OCI-LY7 (cell line): ENCODE measurements at regions not wholly inside any gene's neighbourhood (a gene's known extent, or its start where the extent isn't known, plus 50 kb on each side); places are given as distances from the start of the nearest gene placed in this dataset.
"Not testable (repeated sequence)": the region's sequence is repeated elsewhere in the genome, so short reads cannot be mapped to it uniquely, and the experiment has no call there.

ENCODE experiments used
- BruUV-seq: library from RNA; stranded (reverse); fragments of 400-500 nt; replicated peaks from 2 replicates; lab custom pipeline; 2021; lab: Mats Ljungman, UMichigan
- CTCF ChIA-PET: fragments of 300-600 bp; sonication (Branson Sonifier 250); formaldehyde crosslinking; loops from one replicate; lab custom pipeline; 2022; ENCODE audit warnings: antibody characterized with exemption; ENCODE audit not compliant: unreplicated experiment; lab: Charles Lee
- POLR2A ChIA-PET: fragments of 300-600 bp; sonication (Branson Sonifier 250); formaldehyde crosslinking; loops from one replicate; lab custom pipeline; 2022; ENCODE audit warnings: antibody characterized with exemption; lab: Charles Lee
- DNase-seq: peaks from one replicate; pipeline ENCODE4 v3.0.0-alpha.2; 2015; ENCODE audit warnings: low spot score
- H2AFZ ChIP-seq: fragments of 200-600 bp; sonication (generic), shearing (Covaris generic); 2 replicates; pipeline ENCODE4 v1.6.1; 2014; ENCODE audit warnings: mild to moderate bottlenecking, antibody characterized with exemption, low read length, moderate library complexity
- H3K27ac ChIP-seq: fragments of 200-600 bp; sonication (generic); 2 replicates; pipeline ENCODE4 v1.5.1; 2014; ENCODE audit warnings: mixed run types, low read depth, mild to moderate bottlenecking, moderate library complexity, low read length, inconsistent platforms; ENCODE audit not compliant: poor library complexity, severe bottlenecking
- H3K36me3 ChIP-seq: fragments of 200-600 bp; sonication (generic); 2 replicates; pipeline ENCODE4 v1.6.1; 2014; ENCODE audit warnings: mild to moderate bottlenecking, antibody characterized with exemption, low read length, moderate library complexity, mixed read lengths; ENCODE audit not compliant: insufficient read depth
- H3K4me1 ChIP-seq: fragments of 200-600 bp; sonication (generic); 2 replicates; pipeline ENCODE4 v1.5.1; 2014; ENCODE audit warnings: mild to moderate bottlenecking, low read length; ENCODE audit not compliant: insufficient read depth, poor library complexity, severe bottlenecking
- H3K4me2 ChIP-seq: fragments of 200-600 bp; sonication (generic); 2 replicates; pipeline ENCODE4 v1.6.1; 2014; ENCODE audit warnings: mild to moderate bottlenecking, low read length
- H3K4me3 ChIP-seq: fragments of 200-600 bp; sonication (generic); 2 replicates; pipeline ENCODE4 v1.5.1; 2014; ENCODE audit warnings: mild to moderate bottlenecking, low read depth, low read length; ENCODE audit not compliant: poor library complexity, severe bottlenecking
- H3K79me2 ChIP-seq: fragments of 200-600 bp; sonication (generic); 2 replicates; pipeline ENCODE4 v1.6.1; 2016; ENCODE audit warnings: low read depth, mild to moderate bottlenecking, low read length, moderate library complexity, mixed read lengths; ENCODE audit not compliant: insufficient read depth
- H3K9me2 ChIP-seq: fragments of 200-600 bp; sonication (generic); 2 replicates; pipeline ENCODE4 v1.6.1; 2016; ENCODE audit warnings: mild to moderate bottlenecking, low read length, mixed read lengths; ENCODE audit not compliant: insufficient read depth
- H3K9me3 ChIP-seq: fragments of 200-600 bp; sonication (generic); 2 replicates; pipeline ENCODE4 v1.6.1; 2014; ENCODE audit warnings: mild to moderate bottlenecking, mixed run types, low read length, mixed read lengths
- H4K20me1 ChIP-seq: fragments of 200-600 bp; sonication (generic); 2 replicates; pipeline ENCODE4 v1.6.1; 2014; ENCODE audit warnings: mild to moderate bottlenecking, antibody characterized with exemption, low read length, moderate library complexity, mixed read lengths; ENCODE audit not compliant: insufficient read depth
- intact Hi-C: fragments of 100-400 bp; cut with micrococcal nuclease; formaldehyde crosslinking; loops from one replicate; pipeline ENCODE4 v1.10.0; 2022; ENCODE audit not compliant: unreplicated experiment

DNA sequence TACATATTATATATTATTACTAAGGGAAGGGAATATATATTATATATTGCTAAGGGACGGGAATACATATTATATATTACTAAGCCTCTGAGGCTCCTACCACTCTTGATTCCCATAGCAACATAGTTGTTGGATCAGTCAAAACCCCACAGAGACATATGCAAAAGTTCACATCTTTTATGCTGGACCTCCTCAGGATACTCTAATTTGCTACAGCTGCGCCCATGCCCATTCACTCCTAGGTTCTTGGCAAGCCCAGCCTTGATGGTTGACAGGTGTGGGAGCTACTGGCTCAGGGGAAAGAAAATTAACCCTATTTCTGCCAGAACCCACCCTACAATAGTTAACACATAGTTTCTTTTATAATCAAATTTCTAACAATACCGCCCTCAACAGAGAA is 752.2 kb downstream of the TTLL7 start:
- H3K4me3 ChIP-seq, H3K4me1 ChIP-seq, H3K36me3 ChIP-seq, POLR2A ChIA-PET, H3K79me2 ChIP-seq, DNase-seq, H2AFZ ChIP-seq, H4K20me1 ChIP-seq, H3K9me3 ChIP-seq, H3K27ac ChIP-seq, BruUV-seq, CTCF ChIA-PET, H3K4me2 ChIP-seq, H3K9me2 ChIP-seq, intact Hi-C loops: not testable (repeated sequence)

GRCh38 chr1:83244832-83245231 is 754.1 kb downstream of the TTLL7 start:
- H3K79me2 ChIP-seq, H3K4me1 ChIP-seq, H3K27ac ChIP-seq, CTCF ChIA-PET, intact Hi-C loops, H3K9me3 ChIP-seq, H3K36me3 ChIP-seq, H4K20me1 ChIP-seq, BruUV-seq, H3K9me2 ChIP-seq, H3K4me3 ChIP-seq, POLR2A ChIA-PET, H3K4me2 ChIP-seq, H2AFZ ChIP-seq, DNase-seq: not testable (repeated sequence)

DNA sequence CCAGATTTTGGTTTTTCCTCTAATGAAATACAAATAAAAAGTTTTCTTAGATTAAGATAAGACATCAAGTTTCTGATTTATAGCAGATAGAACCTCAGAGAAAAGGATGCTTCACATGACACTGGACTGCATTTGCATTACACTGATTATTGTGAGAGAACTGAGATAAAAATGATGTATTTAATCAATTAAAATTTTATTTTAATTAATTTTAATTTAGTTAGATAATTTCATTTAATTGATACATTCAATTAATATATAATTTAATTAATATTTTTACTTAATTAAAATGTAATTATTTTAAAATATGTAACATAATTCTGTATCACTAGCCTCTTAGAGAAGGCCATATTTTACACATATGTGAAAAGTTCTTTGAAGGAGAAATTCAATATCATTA is 759.4 kb downstream of the TTLL7 start:
- H3K9me3 ChIP-seq, DNase-seq, POLR2A ChIA-PET, CTCF ChIA-PET, H2AFZ ChIP-seq, H4K20me1 ChIP-seq, H3K4me3 ChIP-seq, BruUV-seq, H3K27ac ChIP-seq, H3K4me2 ChIP-seq, H3K79me2 ChIP-seq, H3K4me1 ChIP-seq, H3K36me3 ChIP-seq, H3K9me2 ChIP-seq, intact Hi-C loops: not testable (repeated sequence)

- intact Hi-C loops, H3K9me2 ChIP-seq, H3K4me3 ChIP-seq, H3K79me2 ChIP-seq, H3K4me1 ChIP-seq, H3K27ac ChIP-seq, BruUV-seq, CTCF ChIA-PET, H3K4me2 ChIP-seq, POLR2A ChIA-PET, H4K20me1 ChIP-seq, H3K9me3 ChIP-seq, DNase-seq, H2AFZ ChIP-seq, H3K36me3 ChIP-seq: not testable (repeated sequence)
Measured at GRCh38 chr1:83238654-83239053, 760.3 kb downstream of the TTLL7 start.

- intact Hi-C loops, H3K4me2 ChIP-seq, POLR2A ChIA-PET, H3K36me3 ChIP-seq, H3K79me2 ChIP-seq, H4K20me1 ChIP-seq, H2AFZ ChIP-seq, DNase-seq, H3K27ac ChIP-seq, BruUV-seq, H3K9me3 ChIP-seq, H3K4me3 ChIP-seq, H3K4me1 ChIP-seq, H3K9me2 ChIP-seq, CTCF ChIA-PET: not testable (repeated sequence)
Measured at GRCh38 chr1:83219788-83220187, 779.1 kb downstream of the TTLL7 start.

DNA sequence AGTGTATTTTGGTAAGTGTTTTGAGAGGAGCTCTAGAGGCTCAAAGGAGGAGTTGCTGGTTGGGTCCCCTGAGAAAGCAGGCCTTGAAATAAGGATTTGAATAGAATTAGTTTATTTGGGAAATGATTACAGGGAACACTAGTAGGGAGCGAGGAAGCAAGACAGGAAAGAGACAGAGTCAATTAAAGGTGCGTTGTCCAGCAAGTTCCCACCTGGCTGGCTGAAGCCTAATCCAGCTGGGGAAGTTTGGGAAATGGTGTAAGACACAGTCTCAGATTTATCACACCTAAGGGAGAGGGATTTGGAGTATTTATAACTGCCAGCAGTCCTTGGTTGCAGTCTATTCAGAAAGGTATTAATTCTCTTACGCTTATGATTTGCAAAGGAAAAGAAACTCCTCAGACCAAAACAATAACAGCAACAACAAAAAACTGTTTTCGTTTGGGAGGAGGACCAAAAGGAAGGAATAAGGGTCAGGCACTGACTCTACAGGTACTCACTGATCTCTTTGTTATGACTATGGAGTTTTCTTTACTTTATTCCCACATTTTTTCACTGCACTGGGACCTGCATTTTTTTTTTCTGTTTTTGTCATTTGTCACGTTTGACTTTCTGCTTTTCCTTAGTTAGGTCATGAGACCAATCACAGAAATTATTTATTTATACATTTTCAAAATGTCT is 780.8 kb downstream of the TTLL7 start:
- H3K9me3 ChIP-seq, H3K36me3 ChIP-seq, H3K27ac ChIP-seq, H3K4me3 ChIP-seq, BruUV-seq, H2AFZ ChIP-seq, H3K9me2 ChIP-seq, H3K4me1 ChIP-seq, CTCF ChIA-PET, POLR2A ChIA-PET, intact Hi-C loops, H4K20me1 ChIP-seq, H3K79me2 ChIP-seq, DNase-seq, H3K4me2 ChIP-seq: not testable (repeated sequence)
